GM23248 (cell line): ENCODE measurements at regions not wholly inside any gene's neighbourhood (a gene's known extent, or its start where the extent isn't known, plus 50 kb on each side); places are given as distances from the start of the nearest gene placed in this dataset.
A peak's percentile ranks its signal among the peaks of the same experiment; 100 is the strongest.

Source experiments
- DNase-seq: peaks from one replicate; pipeline ENCODE4 v3.0.0-alpha.2; 2015
- H2AFZ ChIP-seq: fragments of 200-600 bp; sonication (generic); 2 replicates; pipeline ENCODE4 v1.6.1; 2016; ENCODE audit warnings: antibody characterized with exemption
- H3F3A ChIP-seq: fragments of 200-600 bp; sonication (generic); 2 replicates; pipeline ENCODE4 v1.6.1; 2016; ENCODE audit warnings: mild to moderate bottlenecking, antibody characterized with exemption, mixed run types; ENCODE audit not compliant: insufficient read depth
- H3K27ac ChIP-seq: fragments of 200-600 bp; sonication (generic); 2 replicates; pipeline ENCODE4 v1.5.1; 2016; ENCODE audit warnings: mild to moderate bottlenecking
- H3K27me3 ChIP-seq: fragments of 200-600 bp; sonication (generic); replicated peaks from 2 replicates; pipeline ENCODE4 v1.6.1; 2016; ENCODE audit warnings: mild to moderate bottlenecking; ENCODE audit not compliant: insufficient read depth
- H3K36me3 ChIP-seq: fragments of 200-600 bp; sonication (generic); 2 replicates; pipeline ENCODE4 v1.6.1; 2016; ENCODE audit warnings: low read depth, mild to moderate bottlenecking
- H3K4me1 ChIP-seq: fragments of 200-600 bp; sonication (generic); 2 replicates; pipeline ENCODE4 v1.6.1; 2016; ENCODE audit warnings: mild to moderate bottlenecking; ENCODE audit not compliant: insufficient read depth
- H3K4me2 ChIP-seq: fragments of 200-600 bp; sonication (generic); one replicate; pipeline ENCODE4 v1.6.1; 2016; ENCODE audit warnings: mild to moderate bottlenecking; ENCODE audit not compliant: unreplicated experiment
- H3K4me3 ChIP-seq: fragments of 200-600 bp; sonication (generic); 2 replicates; pipeline ENCODE4 v1.5.1; 2016; ENCODE audit warnings: mild to moderate bottlenecking
- H3K79me2 ChIP-seq: fragments of 200-600 bp; sonication (generic); 2 replicates; pipeline ENCODE4 v1.6.1; 2016; ENCODE audit warnings: mild to moderate bottlenecking; ENCODE audit not compliant: insufficient read depth
- H3K9ac ChIP-seq: fragments of 200-600 bp; sonication (generic); 2 replicates; pipeline ENCODE4 v1.6.1; 2016; ENCODE audit warnings: mild to moderate bottlenecking
- H3K9me2 ChIP-seq: fragments of 200-600 bp; sonication (generic); 2 replicates; pipeline ENCODE4 v1.6.1; 2016; ENCODE audit warnings: mixed run types, mild to moderate bottlenecking, moderate library complexity; ENCODE audit not compliant: insufficient read depth
- H3K9me3 ChIP-seq: fragments of 200-600 bp; sonication (generic); one replicate; pipeline ENCODE4 v1.6.1; 2017; ENCODE audit warnings: low read depth
- H4K20me1 ChIP-seq: fragments of 200-600 bp; sonication (generic); 2 replicates; pipeline ENCODE4 v1.6.0; 2016; ENCODE audit not compliant: insufficient read depth
- EZH2 ChIP-seq: fragments of 200-600 bp; sonication (generic); IDR thresholded peaks from 2 replicates; pipeline ENCODE4 v1.6.1; 2018; ENCODE audit warnings: antibody characterized with exemption, mild to moderate bottlenecking; ENCODE audit not compliant: insufficient read depth, poor library complexity, severe bottlenecking
- EZH2phosphoT487 ChIP-seq: fragments of 200-600 bp; sonication (generic); IDR thresholded peaks from 2 replicates; pipeline ENCODE4 v1.6.1; 2018; ENCODE audit warnings: antibody characterized with exemption, moderate library complexity, mild to moderate bottlenecking, low read depth; ENCODE audit not compliant: insufficient read depth
- WGBS, 2 experiments: methylation state at CpG; one replicate each; pipeline ENCODE4 v1.1.6; 2015 to 2017; ENCODE audit warnings: low lambda C conversion rate in 2 of 2, low coverage in 1 of 2; ENCODE audit errors: missing lambda C conversion rate in 2 of 2; 5-methylcytosine and 5-hydroxymethylcytosine counted together
- in situ Hi-C: fragments of 300-500 bp; cut with MboI; formaldehyde crosslinking; loops from 2 replicates; pipeline ENCODE4 v1.15.0; 2020

DNA sequence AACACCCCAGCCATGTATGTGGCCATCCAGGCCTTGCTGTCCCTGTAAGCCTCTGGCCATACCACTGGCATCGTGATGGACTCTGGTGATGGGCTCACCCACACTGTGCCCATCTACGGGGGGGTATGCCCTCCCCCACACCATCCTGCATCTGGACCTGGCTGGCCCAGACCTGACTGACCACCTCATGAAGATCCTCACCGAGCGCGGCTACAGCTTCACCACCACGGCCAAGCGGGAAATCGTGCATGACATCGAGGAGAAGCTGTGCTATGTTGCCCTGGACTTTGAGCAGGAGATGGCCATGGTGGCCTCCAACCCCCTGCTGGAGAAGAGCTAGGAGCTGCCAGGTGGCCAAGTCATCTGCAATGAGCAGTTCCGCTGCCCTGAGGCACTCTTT lies 80.4 kb upstream of the ZCCHC2 start:
- Histone ChIP-seq H3K27me3 (no peaks in the 10 kb centered on the region), H2AFZ (no peak overlapping the region), H3K79me2 (no peaks in the 10 kb centered on the region), H3K9me3 (no peaks in the 10 kb centered on the region), H3K36me3 (no peaks in the 10 kb centered on the region), H3K27ac (no peak overlapping the region), H3K9ac (no peak overlapping the region), H3F3A (0 out of 2 replicates have a peak, but pooled peaks cover 4% of the 10 kb centered on the region), H3K4me2 (no peak overlapping the region), H3K9me2 (no peaks in the 10 kb centered on the region), H3K4me3 (no peak overlapping the region), H3K4me1 (peaks cover 10% of the 10 kb centered on the region), H4K20me1 (no peaks in the 10 kb centered on the region)
- TF ChIP-seq EZH2phosphoT487 (no peak), EZH2 (no peak)
- no peak for DNase-seq
- WGBS, 2 experiments: 87 to 89% methylated on average over 10 of the region's 10 CpGs
- in situ Hi-C loops: no loop called here

GRCh38 chr18:62445386-62445917 lies 77.4 kb upstream of the ZCCHC2 start:
- Histone ChIP-seq H3K4me3 (no peak overlapping the region), H3K9ac (no peak overlapping the region), H3K79me2 (no peaks in the 10 kb centered on the region), H3K9me2 (no peaks in the 10 kb centered on the region), H3F3A (peaks cover 6% of the 10 kb centered on the region; the same call in 1 of the 2 replicates), H4K20me1 (no peaks in the 10 kb centered on the region), H3K27ac (no peak overlapping the region), H3K4me2 (no peak overlapping the region), H3K27me3 (no peaks in the 10 kb centered on the region), H3K36me3 (no peaks in the 10 kb centered on the region), H3K4me1 (peaks cover 2% of the 10 kb centered on the region), H2AFZ (no peak overlapping the region), H3K9me3 (no peaks in the 10 kb centered on the region)
- TF ChIP-seq EZH2phosphoT487 (no peak), EZH2 (no peak)
- in situ Hi-C loops: no loop called here
- peak; percentile 48 for DNase-seq
- 50 to 54% methylated on average over 4 of the region's 4 CpGs for WGBS, 2 experiments

GRCh38 chr18:62446511-62446910 lies 76.3 kb upstream of the ZCCHC2 start:
- Histone ChIP-seq H3K9ac (no peak overlapping the region), H3K79me2 (no peaks in the 10 kb centered on the region), H3K9me3 (no peaks in the 10 kb centered on the region), H3K4me3 (no peak overlapping the region), H3K36me3 (no peaks in the 10 kb centered on the region), H3K27me3 (no peaks in the 10 kb centered on the region), H3K9me2 (no peaks in the 10 kb centered on the region), H3K4me1 (peaks cover 13% of the 10 kb centered on the region), H4K20me1 (no peaks in the 10 kb centered on the region), H3F3A (peaks cover 7% of the 10 kb centered on the region; the same call in 1 of the 2 replicates), H2AFZ (no peak overlapping the region), H3K4me2 (no peak overlapping the region), H3K27ac (no peak overlapping the region)
- no peak for TF ChIP-seq EZH2
- no peak for TF ChIP-seq EZH2phosphoT487
- WGBS, 2 experiments: 51 to 53% methylated on average over 2 of the region's 2 CpGs
- in situ Hi-C loops: no loop called here
- no peak for DNase-seq

- DNase-seq: no peak
- no peak for TF ChIP-seq EZH2
- no peak for TF ChIP-seq EZH2phosphoT487
- H3K79me2 ChIP-seq: no peaks in the 10 kb centered on the region
- H3K9me3 ChIP-seq: no peaks in the 10 kb centered on the region
- in situ Hi-C loops: no loop called here
- no peaks in the 10 kb centered on the region for H4K20me1 ChIP-seq
- H3K9me2 ChIP-seq: no peaks in the 10 kb centered on the region
- H3K27ac ChIP-seq: no peak overlapping the region
- no peaks in the 10 kb centered on the region for H3K27me3 ChIP-seq
- H3K9ac ChIP-seq: no peak overlapping the region
- no peak overlapping the region for H2AFZ ChIP-seq
- H3K4me1 ChIP-seq: peaks cover 23% of the 10 kb centered on the region
- H3K36me3 ChIP-seq: no peaks in the 10 kb centered on the region
- H3F3A ChIP-seq: peaks cover 15% of the 10 kb centered on the region; the same call in 1 of the 2 replicates
- H3K4me2 ChIP-seq: no peak overlapping the region
- WGBS, 2 experiments: 66 to 78% methylated on average over 2 of the region's 2 CpGs
- no peak overlapping the region for H3K4me3 ChIP-seq
These were observed 75.2 kb upstream of the ZCCHC2 start for GRCh38 chr18:62447652-62448051.

- Histone ChIP-seq H3K9ac (no peak overlapping the region), H3K4me1 (peaks cover 23% of the 10 kb centered on the region), H3K79me2 (no peaks in the 10 kb centered on the region), H3K4me2 (no peak overlapping the region), H3K9me2 (no peaks in the 10 kb centered on the region), H3K36me3 (no peaks in the 10 kb centered on the region), H3K27me3 (no peaks in the 10 kb centered on the region), H2AFZ (no peak overlapping the region), H3K9me3 (no peaks in the 10 kb centered on the region), H3F3A (peaks cover 15% of the 10 kb centered on the region; the same call in 1 of the 2 replicates), H3K4me3 (no peak overlapping the region), H4K20me1 (no peaks in the 10 kb centered on the region), H3K27ac (no peak overlapping the region)
- no peak for DNase-seq
- WGBS, 2 experiments: 15 to 27% methylated on average over 6 of the region's 6 CpGs
- TF ChIP-seq EZH2 (no peak), EZH2phosphoT487 (no peak)
- in situ Hi-C loops: no loop called here
These were observed 74.4 kb upstream of the ZCCHC2 start for GRCh38 chr18:62448426-62448825.
